Globus pallidus (tissue), 1 donor: ENCODE measurements at regions not wholly inside any gene's neighbourhood (a gene's known extent, or its start where the extent isn't known, plus 50 kb on each side); places are given as distances from the start of the nearest gene placed in this dataset.

Experiments
- DNase-seq: peaks from one replicate; pipeline ENCODE4 v3.0.0-alpha.2; 2015; ENCODE audit warnings: low spot score

- no peak for DNase-seq
Observed at GRCh38 chr4:89599026-89599425, 237.9 kb downstream of the SNCA start.

- DNase-seq, result no peak
Observed at GRCh38 chr4:89598602-89599001, 238.4 kb downstream of the SNCA start.

GRCh38 chr4:89595125-89595789, 241.7 kb downstream of the SNCA start:
- no peak for DNase-seq

GRCh38 chr4:89590128-89590527, 246.8 kb downstream of the SNCA start:
- no peak for DNase-seq

GRCh38 chr4:89588421-89588820, 248.5 kb downstream of the SNCA start:
- DNase-seq, result no peak

GRCh38 chr4:89587364-89587763, 249.6 kb downstream of the SNCA start:
- DNase-seq, result no peak

- DNase-seq, result peak; percentile 2
Observed at GRCh38 chr4:89586864-89587263, 250.1 kb downstream of the SNCA start.

GRCh38 chr4:89586318-89586717, 250.6 kb downstream of the SNCA start:
- no peak for DNase-seq

- DNase-seq, result no peak
Observed at GRCh38 chr4:89582756-89583505, 254.0 kb downstream of the SNCA start.

GRCh38 chr4:89579771-89580170, 257.2 kb downstream of the SNCA start:
- DNase-seq, result no peak

GRCh38 chr4:89576246-89576645, 260.7 kb downstream of the SNCA start:
- DNase-seq, result no peak

- DNase-seq, result no peak
Observed at GRCh38 chr4:89575840-89576239, 261.1 kb downstream of the SNCA start.

GRCh38 chr4:89574176-89574575, 262.8 kb downstream of the SNCA start:
- no peak for DNase-seq

- DNase-seq, result no peak
Observed at GRCh38 chr4:89573656-89574055, 263.3 kb downstream of the SNCA start.

- no peak for DNase-seq
Observed at GRCh38 chr4:89572224-89572858, 264.6 kb downstream of the SNCA start.

- DNase-seq, result no peak
Observed at GRCh38 chr4:89570931-89571330, 263.3 kb upstream of the GPRIN3 start.

GRCh38 chr4:89567936-89568335, 260.3 kb upstream of the GPRIN3 start:
- no peak for DNase-seq

- no peak for DNase-seq
Observed at GRCh38 chr4:89563431-89563830, 255.8 kb upstream of the GPRIN3 start.

GRCh38 chr4:89562746-89563145, 255.1 kb upstream of the GPRIN3 start:
- DNase-seq, result no peak

- DNase-seq, result no peak
Observed at GRCh38 chr4:89561048-89561447, 253.4 kb upstream of the GPRIN3 start.

- DNase-seq, result no peak
Observed at GRCh38 chr4:89558147-89558546, 250.5 kb upstream of the GPRIN3 start.

GRCh38 chr4:89556601-89557305, 249.2 kb upstream of the GPRIN3 start:
- no peak for DNase-seq

GRCh38 chr4:89551191-89551590, 243.6 kb upstream of the GPRIN3 start:
- DNase-seq, result no peak
